Mesodermal cell (in vitro differentiated cells): ENCODE measurements at regions not wholly inside any gene's neighbourhood (a gene's known extent, or its start where the extent isn't known, plus 50 kb on each side); places are given as distances from the start of the nearest gene placed in this dataset.

Source experiments
- H3K27ac ChIP-seq: 2 replicates; pipeline ENCODE4 v1.7.0; 2013; ENCODE audit warnings: mild to moderate bottlenecking, low read depth, low read length, moderate library complexity; ENCODE audit not compliant: severe bottlenecking
- H3K36me3 ChIP-seq: 2 replicates; pipeline ENCODE4 v1.7.1; 2013; ENCODE audit warnings: mild to moderate bottlenecking, low read length, moderate library complexity; ENCODE audit not compliant: control insufficient read depth, insufficient read depth
- H3K4me1 ChIP-seq: one replicate; pipeline ENCODE4 v1.7.1; 2013; ENCODE audit warnings: mild to moderate bottlenecking, low read length; ENCODE audit not compliant: insufficient read depth, control insufficient read depth, poor library complexity, severe bottlenecking
- H3K4me3 ChIP-seq: 2 replicates; pipeline ENCODE4 v1.7.0; 2013; ENCODE audit warnings: low read length, control low read depth, mild to moderate bottlenecking; ENCODE audit not compliant: insufficient read depth, poor library complexity, severe bottlenecking; ENCODE audit errors: extremely low read depth
- H3K9me3 ChIP-seq: 2 replicates; pipeline ENCODE4 v1.7.1; 2013; ENCODE audit warnings: mild to moderate bottlenecking, low read length, moderate library complexity; ENCODE audit not compliant: control insufficient read depth
- WGBS, 2 experiments: methylation state at CpG; one replicate each; pipeline ENCODE4 v1.1.5; 2013; ENCODE audit warnings: missing lambda C conversion rate in 2 of 2; ENCODE audit not compliant: insufficient coverage in 2 of 2; 5-methylcytosine and 5-hydroxymethylcytosine counted together

- no peaks in the 10 kb centered on the region for H3K9me3 ChIP-seq
- H3K36me3 ChIP-seq, result no peaks in the 10 kb centered on the region
- no peak overlapping the region for H3K27ac ChIP-seq
- H3K4me1 ChIP-seq, result no peaks in the 10 kb centered on the region
- no peak overlapping the region for H3K4me3 ChIP-seq
- WGBS, 2 experiments, result no CpG with 5 or more reads among the region's 1 CpG
Measured at GRCh38 chr4:141457653-141458052, 178.7 kb upstream of the IL15 start.

GRCh38 chr4:141458501-141458900, 177.9 kb upstream of the IL15 start:
- Histone ChIP-seq H3K4me3 (no peak overlapping the region), H3K9me3 (no peaks in the 10 kb centered on the region), H3K36me3 (no peaks in the 10 kb centered on the region), H3K4me1 (no peaks in the 10 kb centered on the region), H3K27ac (no peak overlapping the region)
- 85 to 86% methylated on average over 3 of the region's 3 CpGs for WGBS, 2 experiments

GRCh38 chr4:141459020-141459419, 177.4 kb upstream of the IL15 start:
- no peak overlapping the region for H3K4me3 ChIP-seq
- no CpG with 5 or more reads among the region's 1 CpG for WGBS, 2 experiments

GRCh38 chr4:141462361-141462760, 174.0 kb upstream of the IL15 start:
- no peaks in the 10 kb centered on the region for H3K9me3 ChIP-seq
- no peak overlapping the region for H3K4me3 ChIP-seq
- H3K27ac ChIP-seq, result no peak overlapping the region
- 80 to 100% methylated on average over 1 of the region's 2 CpGs for WGBS, 2 experiments
- H3K36me3 ChIP-seq, result no peaks in the 10 kb centered on the region
- H3K4me1 ChIP-seq, result no peaks in the 10 kb centered on the region

More at GRCh38 chr4:141459020-141459419, 177.4 kb upstream of the IL15 start:
- Histone ChIP-seq H3K36me3 (no peaks in the 10 kb centered on the region), H3K4me1 (no peaks in the 10 kb centered on the region), H3K9me3 (no peaks in the 10 kb centered on the region), H3K27ac (no peak overlapping the region)

GRCh38 chr4:141463678-141464077, 172.7 kb upstream of the IL15 start:
- WGBS, 2 experiments, result no CpG with 5 or more reads among the region's 2 CpGs
- H3K27ac ChIP-seq, result no peak overlapping the region
- no peaks in the 10 kb centered on the region for H3K9me3 ChIP-seq

GRCh38 chr4:141464366-141464765, 172.0 kb upstream of the IL15 start:
- Histone ChIP-seq H3K4me3 (no peak overlapping the region), H3K36me3 (no peaks in the 10 kb centered on the region), H3K4me1 (no peaks in the 10 kb centered on the region), H3K27ac (no peak overlapping the region), H3K9me3 (no peaks in the 10 kb centered on the region)
- WGBS, 2 experiments, result 75% methylated on average over 1 of the region's 1 CpG; no CpG with 5 or more reads in 1 of the 2 experiments

More at GRCh38 chr4:141463678-141464077, 172.7 kb upstream of the IL15 start:
- no peak overlapping the region for H3K4me3 ChIP-seq
- H3K36me3 ChIP-seq, result no peaks in the 10 kb centered on the region
- H3K4me1 ChIP-seq, result no peaks in the 10 kb centered on the region

GRCh38 chr4:141465171-141465570, 171.2 kb upstream of the IL15 start:
- H3K27ac ChIP-seq, result no peak overlapping the region
- H3K4me1 ChIP-seq, result no peaks in the 10 kb centered on the region
- H3K9me3 ChIP-seq, result no peaks in the 10 kb centered on the region
- 93 to 100% methylated on average over 2 to 4 of the region's 6 CpGs for WGBS, 2 experiments
- no peak overlapping the region for H3K4me3 ChIP-seq
- no peaks in the 10 kb centered on the region for H3K36me3 ChIP-seq

GRCh38 chr4:141467225-141467624, 169.2 kb upstream of the IL15 start:
- WGBS, 2 experiments, result no CpG with 5 or more reads among the region's 2 CpGs
- no peak overlapping the region for H3K4me3 ChIP-seq
- H3K9me3 ChIP-seq, result no peaks in the 10 kb centered on the region
- H3K27ac ChIP-seq, result no peak overlapping the region
- H3K36me3 ChIP-seq, result no peaks in the 10 kb centered on the region
- H3K4me1 ChIP-seq, result no peaks in the 10 kb centered on the region

- Histone ChIP-seq H3K36me3 (no peaks in the 10 kb centered on the region), H3K4me3 (no peak overlapping the region), H3K27ac (no peak overlapping the region), H3K4me1 (no peaks in the 10 kb centered on the region), H3K9me3 (no peaks in the 10 kb centered on the region)
- WGBS, 2 experiments, result no CpG with 5 or more reads among the region's 1 CpG
Measured at GRCh38 chr4:141469392-141469791, 167.0 kb upstream of the IL15 start.

- Histone ChIP-seq H3K27ac (no peak overlapping the region), H3K9me3 (no peaks in the 10 kb centered on the region), H3K4me3 (no peak overlapping the region), H3K36me3 (no peaks in the 10 kb centered on the region), H3K4me1 (no peaks in the 10 kb centered on the region)
Measured at GRCh38 chr4:141473026-141473540, 163.3 kb upstream of the IL15 start.

GRCh38 chr4:141473952-141474351, 162.4 kb upstream of the IL15 start:
- H3K9me3 ChIP-seq, result no peaks in the 10 kb centered on the region
- H3K27ac ChIP-seq, result no peak overlapping the region
- no peaks in the 10 kb centered on the region for H3K36me3 ChIP-seq
- no peak overlapping the region for H3K4me3 ChIP-seq
- H3K4me1 ChIP-seq, result no peaks in the 10 kb centered on the region

- no peaks in the 10 kb centered on the region for H3K4me1 ChIP-seq
- peaks cover 11% of the 10 kb centered on the region for H3K9me3 ChIP-seq
- H3K4me3 ChIP-seq, result no peak overlapping the region
- H3K27ac ChIP-seq, result no peak overlapping the region
- H3K36me3 ChIP-seq, result no peaks in the 10 kb centered on the region
Measured at GRCh38 chr4:141480950-141481349, 155.4 kb upstream of the IL15 start.
